Activated naive CD4-positive, alpha-beta T cell treated with anti-CD3 and anti-CD28 coated beads, Interleukin-2, amount 50 U/mL, for 24 hours (primary cell): ENCODE measurements at regions not wholly inside any gene's neighbourhood (a gene's known extent, or its start where the extent isn't known, plus 50 kb on each side); places are given as distances from the start of the nearest gene placed in this dataset.
"Not testable (repeated sequence)": the region's sequence is repeated elsewhere in the genome, so short reads cannot be mapped to it uniquely, and the experiment has no call there.

Experiments used
- H3K27ac Mint-ChIP-seq: one replicate; pipeline ENCODE4 v1.8.0; 2021; ENCODE audit warnings: mild to moderate bottlenecking, mixed read lengths
- H3K27me3 Mint-ChIP-seq: one replicate; pipeline ENCODE4 v1.8.0; 2021; ENCODE audit warnings: mixed read lengths
- H3K36me3 Mint-ChIP-seq: one replicate; pipeline ENCODE4 v1.8.0; 2021; ENCODE audit warnings: mixed read lengths
- H3K4me1 Mint-ChIP-seq: one replicate; pipeline ENCODE4 v1.8.0; 2021; ENCODE audit warnings: mixed read lengths
- H3K4me3 Mint-ChIP-seq: one replicate; pipeline ENCODE4 v1.8.0; 2021; ENCODE audit warnings: mild to moderate bottlenecking, mixed read lengths
- H3K9me3 Mint-ChIP-seq: one replicate; pipeline ENCODE4 v1.8.0; 2021; ENCODE audit warnings: mixed read lengths

GRCh38 chr4:19260346-19260745 lies 991.4 kb upstream of the SLIT2 start:
- Mint-ChIP-seq H3K4me3 (no peak overlapping the region), H3K27ac (no peak overlapping the region), H3K4me1 (no peaks in the 10 kb centered on the region), H3K36me3 (no peaks in the 10 kb centered on the region), H3K27me3 (no peaks in the 10 kb centered on the region), H3K9me3 (peaks cover 1% of the 10 kb centered on the region)

GRCh38 chr4:19259920-19260319 lies 991.8 kb upstream of the SLIT2 start:
- no peak overlapping the region for H3K4me3 Mint-ChIP-seq
- H3K4me1 Mint-ChIP-seq: no peaks in the 10 kb centered on the region
- no peak overlapping the region for H3K27ac Mint-ChIP-seq
- H3K36me3 Mint-ChIP-seq: no peaks in the 10 kb centered on the region
- no peaks in the 10 kb centered on the region for H3K27me3 Mint-ChIP-seq
- H3K9me3 Mint-ChIP-seq: no peaks in the 10 kb centered on the region

GRCh38 chr4:19256823-19257222 lies 994.9 kb upstream of the SLIT2 start:
- no peaks in the 10 kb centered on the region for H3K27me3 Mint-ChIP-seq
- no peaks in the 10 kb centered on the region for H3K4me1 Mint-ChIP-seq
- H3K9me3 Mint-ChIP-seq: no peaks in the 10 kb centered on the region
- H3K27ac Mint-ChIP-seq: no peak overlapping the region
- no peak overlapping the region for H3K4me3 Mint-ChIP-seq
- H3K36me3 Mint-ChIP-seq: no peaks in the 10 kb centered on the region

- Mint-ChIP-seq H3K27ac (no peak overlapping the region), H3K9me3 (peaks cover 5% of the 10 kb centered on the region), H3K36me3 (no peaks in the 10 kb centered on the region), H3K27me3 (no peaks in the 10 kb centered on the region), H3K4me1 (no peaks in the 10 kb centered on the region), H3K4me3 (no peak overlapping the region)
Measured at GRCh38 chr4:19254486-19254885, 997.2 kb upstream of the SLIT2 start.

- H3K4me3 Mint-ChIP-seq: no peak overlapping the region
- H3K9me3 Mint-ChIP-seq: peaks cover 19% of the 10 kb centered on the region
- H3K27ac Mint-ChIP-seq: no peak overlapping the region
- H3K27me3 Mint-ChIP-seq: no peaks in the 10 kb centered on the region
- H3K36me3 Mint-ChIP-seq: no peaks in the 10 kb centered on the region
- no peaks in the 10 kb centered on the region for H3K4me1 Mint-ChIP-seq
Measured at GRCh38 chr4:19248023-19248422, 1003.7 kb upstream of the SLIT2 start.

GRCh38 chr4:19241895-19242294 lies 1009.8 kb upstream of the SLIT2 start:
- Mint-ChIP-seq H3K4me3 (no peak overlapping the region), H3K27me3 (no peaks in the 10 kb centered on the region), H3K27ac (no peak overlapping the region), H3K36me3 (no peaks in the 10 kb centered on the region), H3K9me3 (peaks cover 6% of the 10 kb centered on the region), H3K4me1 (no peaks in the 10 kb centered on the region)

- no peaks in the 10 kb centered on the region for H3K4me1 Mint-ChIP-seq
- no peak overlapping the region for H3K27ac Mint-ChIP-seq
- H3K9me3 Mint-ChIP-seq: no peaks in the 10 kb centered on the region
- H3K4me3 Mint-ChIP-seq: no peak overlapping the region
- no peaks in the 10 kb centered on the region for H3K27me3 Mint-ChIP-seq
- H3K36me3 Mint-ChIP-seq: no peaks in the 10 kb centered on the region
Measured at GRCh38 chr4:19239565-19239964, 1012.1 kb upstream of the SLIT2 start.

GRCh38 chr4:19236473-19236872 lies 1015.2 kb upstream of the SLIT2 start:
- Mint-ChIP-seq H3K9me3 (no peaks in the 10 kb centered on the region), H3K4me1 (no peaks in the 10 kb centered on the region)

GRCh38 chr4:19230906-19231545 lies 1020.7 kb upstream of the SLIT2 start:
- Mint-ChIP-seq H3K36me3 (no peaks in the 10 kb centered on the region), H3K4me3 (no peak overlapping the region)

More at GRCh38 chr4:19236473-19236872, 1015.2 kb upstream of the SLIT2 start:
- Mint-ChIP-seq H3K27me3 (no peaks in the 10 kb centered on the region), H3K4me3 (no peak overlapping the region), H3K36me3 (no peaks in the 10 kb centered on the region), H3K27ac (no peak overlapping the region)

GRCh38 chr4:19227701-19228100 lies 1024.0 kb upstream of the SLIT2 start:
- H3K9me3 Mint-ChIP-seq: no peaks in the 10 kb centered on the region
- no peaks in the 10 kb centered on the region for H3K4me1 Mint-ChIP-seq
- H3K27ac Mint-ChIP-seq: no peak overlapping the region
- H3K4me3 Mint-ChIP-seq: no peak overlapping the region
- no peaks in the 10 kb centered on the region for H3K27me3 Mint-ChIP-seq
- no peaks in the 10 kb centered on the region for H3K36me3 Mint-ChIP-seq

More at GRCh38 chr4:19230906-19231545, 1020.7 kb upstream of the SLIT2 start:
- H3K9me3 Mint-ChIP-seq: no peaks in the 10 kb centered on the region
- no peaks in the 10 kb centered on the region for H3K4me1 Mint-ChIP-seq
- no peaks in the 10 kb centered on the region for H3K27me3 Mint-ChIP-seq
- H3K27ac Mint-ChIP-seq: no peak overlapping the region

GRCh38 chr4:19224820-19225219 lies 1026.9 kb upstream of the SLIT2 start:
- Mint-ChIP-seq H3K27ac (no peak overlapping the region), H3K4me1 (no peaks in the 10 kb centered on the region), H3K4me3 (no peak overlapping the region), H3K36me3 (no peaks in the 10 kb centered on the region), H3K27me3 (no peaks in the 10 kb centered on the region), H3K9me3 (no peaks in the 10 kb centered on the region)

GRCh38 chr4:19216476-19216875 lies 1035.2 kb upstream of the SLIT2 start:
- Mint-ChIP-seq H3K36me3 (no peaks in the 10 kb centered on the region), H3K27ac (no peak overlapping the region), H3K4me3 (no peak overlapping the region), H3K27me3 (no peaks in the 10 kb centered on the region), H3K4me1 (no peaks in the 10 kb centered on the region), H3K9me3 (peaks cover 3% of the 10 kb centered on the region)

- H3K27ac Mint-ChIP-seq: no peak overlapping the region
- H3K9me3 Mint-ChIP-seq: peaks cover 10% of the 10 kb centered on the region
- H3K36me3 Mint-ChIP-seq: no peaks in the 10 kb centered on the region
- no peak overlapping the region for H3K4me3 Mint-ChIP-seq
- H3K27me3 Mint-ChIP-seq: no peaks in the 10 kb centered on the region
- no peaks in the 10 kb centered on the region for H3K4me1 Mint-ChIP-seq
Measured at GRCh38 chr4:19214591-19215186, 1037.0 kb upstream of the SLIT2 start.

- H3K27me3 Mint-ChIP-seq: no peaks in the 10 kb centered on the region
- H3K27ac Mint-ChIP-seq: no peak overlapping the region
- H3K4me1 Mint-ChIP-seq: no peaks in the 10 kb centered on the region
- no peaks in the 10 kb centered on the region for H3K36me3 Mint-ChIP-seq
- peaks cover 10% of the 10 kb centered on the region for H3K9me3 Mint-ChIP-seq
- no peak overlapping the region for H3K4me3 Mint-ChIP-seq
Measured at GRCh38 chr4:19213388-19213787, 1038.3 kb upstream of the SLIT2 start.

GRCh38 chr4:19205853-19206252 lies 1045.9 kb upstream of the SLIT2 start:
- Mint-ChIP-seq H3K4me3 (no peak overlapping the region), H3K9me3 (peaks cover 7% of the 10 kb centered on the region), H3K27me3 (no peaks in the 10 kb centered on the region), H3K4me1 (no peaks in the 10 kb centered on the region), H3K27ac (no peak overlapping the region), H3K36me3 (no peaks in the 10 kb centered on the region)

- not testable (repeated sequence) for H3K9me3 Mint-ChIP-seq, H3K27me3 Mint-ChIP-seq, H3K4me1 Mint-ChIP-seq, H3K36me3 Mint-ChIP-seq, H3K4me3 Mint-ChIP-seq, H3K27ac Mint-ChIP-seq
Measured at GRCh38 chr4:19197838-19198237, 1053.9 kb upstream of the SLIT2 start.

- H3K27me3 Mint-ChIP-seq: no peaks in the 10 kb centered on the region
- H3K9me3 Mint-ChIP-seq: peaks cover 5% of the 10 kb centered on the region
- H3K36me3 Mint-ChIP-seq: no peaks in the 10 kb centered on the region
- H3K4me1 Mint-ChIP-seq: no peaks in the 10 kb centered on the region
- H3K27ac Mint-ChIP-seq: no peak overlapping the region
- no peak overlapping the region for H3K4me3 Mint-ChIP-seq
Measured at GRCh38 chr4:19195696-19196095, 1056.0 kb upstream of the SLIT2 start.
